Activated naive CD4-positive, alpha-beta T cell treated with anti-CD3 and anti-CD28 coated beads for 36 hours (primary cell): ENCODE measurements at regions not wholly inside any gene's neighbourhood (a gene's known extent, or its start where the extent isn't known, plus 50 kb on each side); places are given as distances from the start of the nearest gene placed in this dataset.
"Not testable (repeated sequence)": the region's sequence is repeated elsewhere in the genome, so short reads cannot be mapped to it uniquely, and the experiment has no call there.

ENCODE experiments used
- CTCF ChIA-PET: fragments of 350-600 bp; sonication (Branson Sonifier 250); formaldehyde crosslinking; loops from one replicate; lab custom pipeline; 2021; ENCODE audit warnings: antibody characterized with exemption; lab: Charles Lee
- DNase-seq: peaks from one replicate; pipeline ENCODE4 v3.0.0-alpha.2; 2020
- H3K27ac Mint-ChIP-seq: one replicate; pipeline ENCODE4 v1.8.0; 2021; ENCODE audit warnings: mild to moderate bottlenecking, mixed read lengths
- H3K27me3 Mint-ChIP-seq: one replicate; pipeline ENCODE4 v1.8.0; 2021; ENCODE audit warnings: low read depth, mixed read lengths
- H3K36me3 Mint-ChIP-seq: one replicate; pipeline ENCODE4 v1.8.0; 2021; ENCODE audit warnings: low read depth, mixed read lengths
- H3K4me1 Mint-ChIP-seq: one replicate; pipeline ENCODE4 v1.8.0; 2021; ENCODE audit warnings: low read depth, mixed read lengths
- H3K4me3 Mint-ChIP-seq: one replicate; pipeline ENCODE4 v1.8.0; 2021; ENCODE audit warnings: mild to moderate bottlenecking, moderate library complexity, mixed read lengths
- H3K9me3 Mint-ChIP-seq: one replicate; pipeline ENCODE4 v1.8.0; 2021; ENCODE audit warnings: mixed read lengths
- intact Hi-C: fragments of 100-400 bp; cut with micrococcal nuclease; formaldehyde crosslinking; loops from one replicate; pipeline ENCODE4 v1.15.1; 2023

GRCh38 chr11:115984228-115984627, 480.0 kb upstream of the CADM1 start:
- DNase-seq: no peak

GRCh38 chr11:115982666-115983065, 478.5 kb upstream of the CADM1 start:
- H3K36me3 Mint-ChIP-seq: no peaks in the 10 kb centered on the region
- H3K4me3 Mint-ChIP-seq: no peak overlapping the region
- CTCF ChIA-PET: no interaction called here
- no peaks in the 10 kb centered on the region for H3K27me3 Mint-ChIP-seq
- H3K27ac Mint-ChIP-seq: no peak overlapping the region
- intact Hi-C loops: no loop called here
- no peak for DNase-seq
- H3K9me3 Mint-ChIP-seq: no peaks in the 10 kb centered on the region
- no peaks in the 10 kb centered on the region for H3K4me1 Mint-ChIP-seq

More at GRCh38 chr11:115984228-115984627, 480.0 kb upstream of the CADM1 start:
- no peaks in the 10 kb centered on the region for H3K36me3 Mint-ChIP-seq
- no peaks in the 10 kb centered on the region for H3K9me3 Mint-ChIP-seq
- no peak overlapping the region for H3K27ac Mint-ChIP-seq
- no peaks in the 10 kb centered on the region for H3K4me1 Mint-ChIP-seq
- no peak overlapping the region for H3K4me3 Mint-ChIP-seq
- CTCF ChIA-PET: no interaction called here
- no peaks in the 10 kb centered on the region for H3K27me3 Mint-ChIP-seq
- intact Hi-C loops: no loop called here

- DNase-seq: no peak
- no peak overlapping the region for H3K27ac Mint-ChIP-seq
- CTCF ChIA-PET: no interaction called here
- H3K4me3 Mint-ChIP-seq: no peak overlapping the region
- H3K9me3 Mint-ChIP-seq: no peaks in the 10 kb centered on the region
- no peaks in the 10 kb centered on the region for H3K36me3 Mint-ChIP-seq
- peaks cover under 1% of the 10 kb centered on the region for H3K27me3 Mint-ChIP-seq
- no peaks in the 10 kb centered on the region for H3K4me1 Mint-ChIP-seq
- intact Hi-C loops: no loop called here
These were observed 477.7 kb upstream of the CADM1 start for GRCh38 chr11:115981814-115982471.

- H3K27ac Mint-ChIP-seq: no peak overlapping the region
- CTCF ChIA-PET: no interaction called here
- H3K4me1 Mint-ChIP-seq: no peaks in the 10 kb centered on the region
- peaks cover 6% of the 10 kb centered on the region for H3K27me3 Mint-ChIP-seq
- H3K36me3 Mint-ChIP-seq: no peaks in the 10 kb centered on the region
- intact Hi-C loops: no loop called here
- DNase-seq: no peak
- H3K9me3 Mint-ChIP-seq: no peaks in the 10 kb centered on the region
- H3K4me3 Mint-ChIP-seq: no peak overlapping the region
These were observed 476.9 kb upstream of the CADM1 start for GRCh38 chr11:115981104-115981481.

- DNase-seq: no peak
These were observed 476.3 kb upstream of the CADM1 start for GRCh38 chr11:115980337-115981103.

GRCh38 chr11:115974703-115975102, 470.5 kb upstream of the CADM1 start:
- CTCF ChIA-PET: no interaction called here
- no peak for DNase-seq
- H3K27ac Mint-ChIP-seq: no peak overlapping the region
- H3K4me1 Mint-ChIP-seq: peaks cover 4% of the 10 kb centered on the region
- intact Hi-C loops: no loop called here
- H3K27me3 Mint-ChIP-seq: peaks cover 24% of the 10 kb centered on the region
- H3K4me3 Mint-ChIP-seq: no peak overlapping the region
- no peaks in the 10 kb centered on the region for H3K9me3 Mint-ChIP-seq
- no peaks in the 10 kb centered on the region for H3K36me3 Mint-ChIP-seq

More at GRCh38 chr11:115980337-115981103, 476.3 kb upstream of the CADM1 start:
- H3K27me3 Mint-ChIP-seq: peaks cover 12% of the 10 kb centered on the region
- no peaks in the 10 kb centered on the region for H3K36me3 Mint-ChIP-seq
- intact Hi-C loops: no loop called here
- peaks cover 3% of the 10 kb centered on the region for H3K4me1 Mint-ChIP-seq
- H3K9me3 Mint-ChIP-seq: no peaks in the 10 kb centered on the region
- CTCF ChIA-PET: no interaction called here
- H3K4me3 Mint-ChIP-seq: no peak overlapping the region
- no peak overlapping the region for H3K27ac Mint-ChIP-seq

- CTCF ChIA-PET: not testable (repeated sequence)
These were observed 463.0 kb upstream of the CADM1 start for GRCh38 chr11:115967203-115967602.

GRCh38 chr11:115965767-115966504, 461.7 kb upstream of the CADM1 start:
- no peak overlapping the region for H3K27ac Mint-ChIP-seq
- CTCF ChIA-PET: interaction anchor here (0.7 kb wide), 1 partner anchor 39 kb away, joined by 3 read pairs; no protein-coding TSS in a partner anchor
- DNase-seq: no peak
- H3K27me3 Mint-ChIP-seq: no peaks in the 10 kb centered on the region
- H3K4me3 Mint-ChIP-seq: no peak overlapping the region
- H3K36me3 Mint-ChIP-seq: no peaks in the 10 kb centered on the region
- no peaks in the 10 kb centered on the region for H3K4me1 Mint-ChIP-seq
- intact Hi-C loops: no loop called here
- H3K9me3 Mint-ChIP-seq: no peaks in the 10 kb centered on the region

More at GRCh38 chr11:115967203-115967602, 463.0 kb upstream of the CADM1 start:
- intact Hi-C loops, H3K4me3 Mint-ChIP-seq, DNase-seq, H3K4me1 Mint-ChIP-seq, H3K27ac Mint-ChIP-seq, H3K27me3 Mint-ChIP-seq, H3K9me3 Mint-ChIP-seq, H3K36me3 Mint-ChIP-seq: not testable (repeated sequence)

- no peak for DNase-seq
- no peak overlapping the region for H3K27ac Mint-ChIP-seq
- no peaks in the 10 kb centered on the region for H3K9me3 Mint-ChIP-seq
- H3K36me3 Mint-ChIP-seq: no peaks in the 10 kb centered on the region
- H3K27me3 Mint-ChIP-seq: no peaks in the 10 kb centered on the region
- intact Hi-C loops: no loop called here
- H3K4me3 Mint-ChIP-seq: no peak overlapping the region
- H3K4me1 Mint-ChIP-seq: no peaks in the 10 kb centered on the region
- CTCF ChIA-PET: no interaction called here
These were observed 459.9 kb upstream of the CADM1 start for GRCh38 chr11:115964091-115964490.

- no peak for DNase-seq
- intact Hi-C loops: no loop called here
- Mint-ChIP-seq H3K27me3 (no peaks in the 10 kb centered on the region), H3K27ac (no peak overlapping the region), H3K4me3 (no peak overlapping the region), H3K4me1 (no peaks in the 10 kb centered on the region), H3K36me3 (no peaks in the 10 kb centered on the region), H3K9me3 (no peaks in the 10 kb centered on the region)
- CTCF ChIA-PET: no interaction called here
These were observed 458.9 kb upstream of the CADM1 start for GRCh38 chr11:115963156-115963555.

GRCh38 chr11:115961159-115962003, 457.2 kb upstream of the CADM1 start:
- H3K27me3 Mint-ChIP-seq: peaks cover 2% of the 10 kb centered on the region
- intact Hi-C loops: no loop called here
- CTCF ChIA-PET: no interaction called here
- H3K4me1 Mint-ChIP-seq: no peaks in the 10 kb centered on the region
- no peaks in the 10 kb centered on the region for H3K9me3 Mint-ChIP-seq
- H3K36me3 Mint-ChIP-seq: no peaks in the 10 kb centered on the region
- no peak overlapping the region for H3K27ac Mint-ChIP-seq
- no peak overlapping the region for H3K4me3 Mint-ChIP-seq
- no peak for DNase-seq

GRCh38 chr11:115959081-115959486, 454.9 kb upstream of the CADM1 start:
- Mint-ChIP-seq H3K9me3 (no peaks in the 10 kb centered on the region), H3K36me3 (no peaks in the 10 kb centered on the region), H3K27ac (no peak overlapping the region), H3K27me3 (peaks cover 2% of the 10 kb centered on the region), H3K4me3 (no peak overlapping the region), H3K4me1 (no peaks in the 10 kb centered on the region)
- intact Hi-C loops: no loop called here
- CTCF ChIA-PET: no interaction called here
- no peak for DNase-seq
